H1 (cell line): ENCODE measurements at regions not wholly inside any gene's neighbourhood (a gene's known extent, or its start where the extent isn't known, plus 50 kb on each side); places are given as distances from the start of the nearest gene placed in this dataset.

Experiments
- CTCF ChIA-PET: fragments of 300-600 bp; sonication (Branson Sonifier 250); formaldehyde crosslinking; loops from one replicate; lab custom pipeline; 2021; ENCODE audit not compliant: partially characterized antibody; lab: Charles Lee
- POLR2A ChIA-PET: fragments of 300-600 bp; sonication (Branson Sonifier 250); formaldehyde crosslinking; loops from one replicate; lab custom pipeline; 2021; ENCODE audit warnings: inconsistent platforms; ENCODE audit not compliant: partially characterized antibody; lab: Charles Lee
- DNase-seq, 2 experiments: peaks; one replicate each; pipeline versions ENCODE4 v3.0.0 to v3.0.0-alpha.2; 2010 to 2022; ENCODE audit warnings: low spot score in 2 of 2, low read depth in 1 of 2, mixed read lengths in 1 of 2
- FAIRE-seq: peaks from 2 replicates; lab custom pipeline; 2011; peaks lifted over from hg19 to GRCh38; lab: Jason Lieb, UNC
- H2AFZ ChIP-seq: 2 replicates; pipeline ENCODE4 v1.8.1; 2012; ENCODE audit warnings: low read length, inconsistent platforms
- H2AK5ac ChIP-seq: 2 replicates; pipeline ENCODE4 v1.6.1; 2013; ENCODE audit warnings: low read depth, low read length
- H2BK120ac ChIP-seq: replicated peaks from 2 replicates; pipeline ENCODE3; 2013; ENCODE audit warnings: low read depth, low read length, inconsistent platforms
- H2BK12ac ChIP-seq: 2 replicates; pipeline ENCODE4 v1.6.1; 2013; ENCODE audit warnings: low read depth, low read length
- H2BK15ac ChIP-seq: 2 replicates; pipeline ENCODE4 v1.6.1; 2013; ENCODE audit warnings: low read length
- H2BK20ac ChIP-seq: 2 replicates; pipeline ENCODE4 v1.6.1; 2013; ENCODE audit warnings: low read length
- H2BK5ac ChIP-seq: 2 replicates; pipeline ENCODE4 v1.6.1; 2013; ENCODE audit warnings: low read depth, low read length
- H3K14ac ChIP-seq: 2 replicates; pipeline ENCODE4 v1.6.1; 2013; ENCODE audit warnings: inconsistent platforms; ENCODE audit not compliant: insufficient read length
- H3K18ac ChIP-seq: 2 replicates; pipeline ENCODE4 v1.6.1; 2013; ENCODE audit warnings: low read length; ENCODE audit errors: extremely low read depth
- H3K23ac ChIP-seq: 2 replicates; pipeline ENCODE4 v1.6.1; 2013; ENCODE audit warnings: inconsistent platforms; ENCODE audit not compliant: insufficient read length
- H3K23me2 ChIP-seq: 2 replicates; pipeline ENCODE4 v1.6.1; 2013; ENCODE audit warnings: low read depth, low read length
- H3K27ac ChIP-seq: 2 replicates; pipeline ENCODE4 v1.6.1; 2011; ENCODE audit warnings: low read depth, low read length, inconsistent platforms
- H3K27me3 ChIP-seq, 4 experiments: replicated peaks in 1 of 4; 1 replicate in 1 of 4; 2 replicates in 3 of 4; pipeline versions ENCODE4 v1.6.1 to v1.8.1; 2011 to 2013; ENCODE audit warnings: low read length in 3 of 4, mild to moderate bottlenecking in 3 of 4, inconsistent platforms in 2 of 4, mixed read lengths in 2 of 4, moderate library complexity in 1 of 4; ENCODE audit not compliant: control insufficient read depth in 3 of 4, insufficient read depth in 3 of 4; ENCODE audit errors: extremely low read depth in 1 of 4
- H3K36me3 ChIP-seq, 4 experiments: 2 replicates each; pipeline versions ENCODE4 v1.6.1 to v1.8.1; 2011 to 2013; ENCODE audit warnings: mild to moderate bottlenecking in 4 of 4, low read length in 3 of 4, moderate library complexity in 2 of 4, control low read depth in 1 of 4, inconsistent platforms in 1 of 4; ENCODE audit not compliant: insufficient read depth in 4 of 4, control insufficient read depth in 2 of 4
- H3K4ac ChIP-seq: replicated peaks from 2 replicates; pipeline ENCODE3; 2013; ENCODE audit warnings: low read length, low read depth, mixed read lengths, inconsistent platforms; ENCODE audit not compliant: insufficient read length
- H3K4me1 ChIP-seq, 4 experiments: replicated peaks in 1 of 4; 1 replicate in 1 of 4; 2 replicates in 3 of 4; pipeline versions ENCODE4 v1.6.1 to v1.8.1; 2011 to 2013; ENCODE audit warnings: low read length in 3 of 4, inconsistent platforms in 2 of 4, mixed read lengths in 1 of 4; ENCODE audit not compliant: insufficient read depth in 4 of 4, control insufficient read depth in 3 of 4
- H3K4me2 ChIP-seq, 2 experiments: 2 replicates each; pipeline versions ENCODE4 v1.6.1 to v1.8.1; 2011 to 2013; ENCODE audit warnings: low read depth in 2 of 2, low read length in 2 of 2, control low read depth in 1 of 2, inconsistent platforms in 1 of 2, mild to moderate bottlenecking in 1 of 2; ENCODE audit not compliant: insufficient read depth in 1 of 2
- H3K4me3 ChIP-seq, 4 experiments: fragments of 200-600, 300-600 bp in 1 of 4; sonication (generic), shearing (Covaris generic), sonication (Bioruptor Twin) in 1 of 4; 2 replicates each; pipeline versions ENCODE4 v1.5.1 to v1.8.1; 2011 to 2016; ENCODE audit warnings: low read length in 4 of 4, low read depth in 3 of 4, control low read depth in 2 of 4, inconsistent platforms in 2 of 4, mild to moderate bottlenecking in 2 of 4, mixed read lengths in 1 of 4, moderate library complexity in 1 of 4; ENCODE audit not compliant: insufficient read depth in 2 of 4; ENCODE audit errors: extremely low read depth in 1 of 4
- H3K56ac ChIP-seq: replicated peaks from 2 replicates; pipeline ENCODE3; 2013; ENCODE audit warnings: low read depth, mild to moderate bottlenecking, mixed read lengths, low read length, inconsistent platforms; ENCODE audit not compliant: insufficient read length
- H3K79me1 ChIP-seq: 2 replicates; pipeline ENCODE4 v1.6.1; 2013; ENCODE audit warnings: low read depth, low read length, control low read depth
- H3K79me2 ChIP-seq, 2 experiments: 2 replicates each; pipeline versions ENCODE4 v1.6.1 to v1.8.1; 2012 to 2013; ENCODE audit warnings: low read length in 2 of 2, mild to moderate bottlenecking in 2 of 2, inconsistent platforms in 1 of 2; ENCODE audit not compliant: insufficient read depth in 2 of 2, control insufficient read depth in 1 of 2
- H3K9ac ChIP-seq, 4 experiments: replicated peaks in 1 of 4; 1 replicate in 1 of 4; 2 replicates in 3 of 4; pipeline versions ENCODE4 v1.6.1 to v1.8.1; 2011 to 2013; ENCODE audit warnings: low read depth in 3 of 4, low read length in 3 of 4, control low read depth in 2 of 4, mild to moderate bottlenecking in 2 of 4, moderate library complexity in 2 of 4, inconsistent platforms in 1 of 4; ENCODE audit errors: extremely low read depth in 1 of 4
- H3K9me3 ChIP-seq, 2 experiments: 2 replicates each; pipeline versions ENCODE4 v1.6.1 to v1.8.1; 2012 to 2013; ENCODE audit warnings: mild to moderate bottlenecking in 2 of 2, moderate library complexity in 2 of 2, control low read depth in 1 of 2, inconsistent platforms in 1 of 2, low read depth in 1 of 2, low read length in 1 of 2, mixed read lengths in 1 of 2; ENCODE audit not compliant: insufficient read depth in 2 of 2
- H4K20me1 ChIP-seq, 2 experiments: replicated peaks in 1 of 2; 2 replicates each; pipeline versions ENCODE3 to v1.8.1; 2011 to 2013; ENCODE audit warnings: inconsistent platforms in 2 of 2, low read length in 2 of 2, mild to moderate bottlenecking in 1 of 2; ENCODE audit not compliant: insufficient read depth in 2 of 2, control insufficient read depth in 1 of 2
- H4K5ac ChIP-seq: 2 replicates; pipeline ENCODE4 v1.6.1; 2013; ENCODE audit warnings: low read length, low read depth, mixed read lengths, inconsistent platforms; ENCODE audit not compliant: insufficient read length
- H4K8ac ChIP-seq: 2 replicates; pipeline ENCODE4 v1.8.0; 2013; ENCODE audit warnings: mild to moderate bottlenecking, moderate library complexity, low read length, inconsistent platforms; ENCODE audit not compliant: insufficient read depth; ENCODE audit errors: extremely low read depth
- H4K91ac ChIP-seq: replicated peaks from 2 replicates; pipeline ENCODE3; 2013; ENCODE audit warnings: low read length, mixed read lengths, inconsistent platforms; ENCODE audit not compliant: insufficient read length
- CTCF ChIP-seq, 3 experiments: IDR thresholded peaks; 1 replicate in 2 of 3; 2 replicates in 1 of 3; pipeline versions ENCODE4 v1.5.1 to v1.6.1; 2011; ENCODE audit warnings: low read length in 3 of 3, mild to moderate bottlenecking in 3 of 3, inconsistent platforms in 2 of 3, low read depth in 1 of 3, moderate library complexity in 1 of 3; ENCODE audit not compliant: insufficient read depth in 1 of 3; ENCODE audit errors: control extremely low read depth in 1 of 3
- SP1 ChIP-seq: IDR thresholded peaks from 2 replicates; pipeline ENCODE4 v1.6.1; 2011; ENCODE audit warnings: low read depth, low read length
- WGBS, 2 experiments: shearing (Covaris generic) in 1 of 2; methylation state at CpG; one replicate each; pipeline versions ENCODE4 v1.1.6 to v1.1.7; 2013 to 2015; ENCODE audit warnings: low lambda C conversion rate in 2 of 2, mixed read lengths in 2 of 2, inconsistent platforms in 1 of 2, low coverage in 1 of 2, missing lambda C conversion rate in 1 of 2; ENCODE audit not compliant: insufficient replicate concordance in 2 of 2, insufficient coverage in 1 of 2, insufficient read length in 1 of 2; ENCODE audit errors: extremely low coverage in 1 of 2, missing lambda C conversion rate in 1 of 2; 5-methylcytosine and 5-hydroxymethylcytosine counted together

GRCh38 chr7:132630834-132631233 is 54.6 kb upstream of the PLXNA4 start:
- Histone ChIP-seq H3K27ac (no peak overlapping the region), H4K5ac (no peak overlapping the region), H3K4me3 (no peak overlapping the region), H3K79me2 (no peaks in the 10 kb centered on the region), H4K20me1 (no peaks in the 10 kb centered on the region), H2AK5ac (no peak overlapping the region), H2AFZ (no peak overlapping the region), H2BK20ac (no peak overlapping the region), H2BK15ac (no peak overlapping the region), H3K4me2 (no peak overlapping the region), H3K56ac (no peak overlapping the region), H3K27me3 (no peaks in the 10 kb centered on the region), H2BK12ac (no peak overlapping the region), H3K9me3 (no peaks in the 10 kb centered on the region), H3K23me2 (peaks cover 2% of the 10 kb centered on the region; the same call in 1 of the 2 replicates), H3K4me1 (peaks cover 3 to 7% (median 5%) of the 10 kb centered on the region in 4 experiments), H3K79me1 (no peaks in the 10 kb centered on the region), H3K9ac (no peak overlapping the region), H3K36me3 (no peaks in the 10 kb centered on the region), H2BK120ac (no peak overlapping the region), H3K14ac (no peak overlapping the region), H3K4ac (no peak overlapping the region), H3K18ac (no peak overlapping the region), H3K23ac (no peak overlapping the region), H4K91ac (no peak overlapping the region), H2BK5ac (no peak overlapping the region), H4K8ac (no peak overlapping the region)
- DNase-seq, result no peak
- ChIA-PET POLR2A (no interaction called here), CTCF (interaction anchor here (1.2 to 1.5 kb wide), 2 partner anchors 50 to 56 kb away, joined by 3 to 5 read pairs; no protein-coding TSS in a partner anchor)
- no peak for FAIRE-seq
- TF ChIP-seq CTCF (IDR thresholded peaks at IDR 0.05; ENCODE audit: control extremely low read depth in 1 of 3, insufficient read depth in 1 of 3, low read depth in 1 of 3, low read length in 3 of 3) (no peak), SP1 (no peak)
- 94% methylated on average over 2 of the region's 2 CpGs; no CpG with 5 or more reads in 1 of the 2 experiments for WGBS, 2 experiments
